ENCODE measurements at regions not wholly inside any gene's neighbourhood (a gene's known extent, or its start where the extent isn't known, plus 50 kb on each side); places are given as distances from the start of the nearest gene placed in this dataset.

DNA sequence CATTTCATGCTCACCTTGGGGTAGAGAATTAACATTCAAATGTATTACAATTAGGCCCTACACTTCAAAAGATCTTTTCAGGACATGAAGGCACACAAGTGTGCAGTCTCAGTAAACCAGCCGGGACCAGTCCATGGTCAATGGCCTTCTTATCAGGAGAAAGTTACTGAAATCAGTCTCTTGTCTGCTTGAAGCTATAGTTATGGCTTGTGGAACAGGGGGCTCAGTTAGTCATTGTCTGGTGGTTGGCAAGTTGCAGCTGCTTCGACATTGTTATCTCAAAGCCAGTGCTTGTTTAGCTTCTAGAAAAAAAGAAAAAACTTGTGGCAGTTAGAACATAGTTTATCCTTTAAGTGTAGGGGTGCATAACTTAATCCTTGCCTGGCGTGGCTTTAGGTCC lies 213.1 kb upstream of the ACO1 start:
- Histone ChIP-seq H3K79me2 (ENCODE audit: control insufficient read depth, insufficient read depth, low read length) (no peaks in the 10 kb centered on the region), H3K27ac (ENCODE audit: control insufficient read depth, insufficient read depth, low read length) (no peak overlapping the region), H3K9me3 (ENCODE audit: control insufficient read depth, low read depth, low read length) (no peaks in the 10 kb centered on the region), H3K9me1 (ENCODE audit: control insufficient read depth, extremely low read depth, insufficient read depth, low read length) (no peaks in the 10 kb centered on the region), H3K4me2 (ENCODE audit: control insufficient read depth, extremely low read depth, insufficient read depth, low read depth, low read length) (no peak overlapping the region), H3K4me1 (ENCODE audit: control insufficient read depth, extremely low read depth, insufficient read depth, low read length) (no peaks in the 10 kb centered on the region), H3K9ac (ENCODE audit: control insufficient read depth, extremely low read depth, insufficient read depth, low read length) (no peak overlapping the region), H3K36me3 (ENCODE audit: control insufficient read depth in 2 of 2, extremely low read depth in 1 of 2, insufficient read depth in 2 of 2, low read length in 2 of 2) (no peaks in the 10 kb centered on the region), H3K4me3 (ENCODE audit: control insufficient read depth in 2 of 3, extremely low read depth in 1 of 3, insufficient read depth in 2 of 3, low read depth in 1 of 3, low read length in 3 of 3) (no peak overlapping the region), H4K20me1 (ENCODE audit: control insufficient read depth, extremely low read depth, insufficient read depth, low read length) (no peaks in the 10 kb centered on the region), H3K27me3 (ENCODE audit: control insufficient read depth, extremely low read depth, insufficient read depth, low read length) (no peaks in the 10 kb centered on the region), H2AFZ (ENCODE audit: control insufficient read depth, low read length) (no peak overlapping the region)
- DNase-seq (ENCODE audit: low read depth, low spot score): no peak
- TF ChIP-seq, protein P1, sequence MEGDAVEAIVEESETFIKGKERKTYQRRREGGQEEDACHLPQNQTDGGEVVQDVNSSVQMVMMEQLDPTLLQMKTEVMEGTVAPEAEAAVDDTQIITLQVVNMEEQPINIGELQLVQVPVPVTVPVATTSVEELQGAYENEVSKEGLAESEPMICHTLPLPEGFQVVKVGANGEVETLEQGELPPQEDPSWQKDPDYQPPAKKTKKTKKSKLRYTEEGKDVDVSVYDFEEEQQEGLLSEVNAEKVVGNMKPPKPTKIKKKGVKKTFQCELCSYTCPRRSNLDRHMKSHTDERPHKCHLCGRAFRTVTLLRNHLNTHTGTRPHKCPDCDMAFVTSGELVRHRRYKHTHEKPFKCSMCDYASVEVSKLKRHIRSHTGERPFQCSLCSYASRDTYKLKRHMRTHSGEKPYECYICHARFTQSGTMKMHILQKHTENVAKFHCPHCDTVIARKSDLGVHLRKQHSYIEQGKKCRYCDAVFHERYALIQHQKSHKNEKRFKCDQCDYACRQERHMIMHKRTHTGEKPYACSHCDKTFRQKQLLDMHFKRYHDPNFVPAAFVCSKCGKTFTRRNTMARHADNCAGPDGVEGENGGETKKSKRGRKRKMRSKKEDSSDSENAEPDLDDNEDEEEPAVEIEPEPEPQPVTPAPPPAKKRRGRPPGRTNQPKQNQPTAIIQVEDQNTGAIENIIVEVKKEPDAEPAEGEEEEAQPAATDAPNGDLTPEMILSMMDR (optimal IDR thresholded peaks at IDR 0.05 in 1 of 3, IDR thresholded peaks at IDR 0.05 in 1 of 3, conservative IDR thresholded peaks at IDR 0.05 in 1 of 3; ENCODE audit: extremely low read depth in 1 of 3, insufficient read depth in 2 of 3, low read length in 3 of 3): no peak
- no peak for TF ChIP-seq EZH2 (IDR thresholded peaks at IDR 0.05; ENCODE audit: low read length)
- FAIRE-seq: no peak
- dilution Hi-C loops (cut with MboI; ENCODE audit: extremely low pct_ligation_motif_present, low sequenced_read_pairs): no loop called here

GRCh38 chr9:32172256-32172655 lies 212.2 kb upstream of the ACO1 start:
- no peaks in the 10 kb centered on the region for H3K27me3 ChIP-seq (ENCODE audit: control insufficient read depth, extremely low read depth, insufficient read depth, low read length)
- H3K79me2 ChIP-seq (ENCODE audit: control insufficient read depth, insufficient read depth, low read length): no peaks in the 10 kb centered on the region
- H3K27ac ChIP-seq (ENCODE audit: control insufficient read depth, insufficient read depth, low read length): no peak overlapping the region
- DNase-seq (ENCODE audit: low read depth, low spot score) (no peak), FAIRE-seq (no peak)
- H3K4me1 ChIP-seq (ENCODE audit: control insufficient read depth, extremely low read depth, insufficient read depth, low read length): no peaks in the 10 kb centered on the region
- H3K4me2 ChIP-seq (ENCODE audit: control insufficient read depth, extremely low read depth, insufficient read depth, low read depth, low read length): no peak overlapping the region
- no peak overlapping the region for H3K9ac ChIP-seq (ENCODE audit: control insufficient read depth, extremely low read depth, insufficient read depth, low read length)
- no peaks in the 10 kb centered on the region for H3K36me3 ChIP-seq (ENCODE audit: control insufficient read depth in 2 of 2, extremely low read depth in 1 of 2, insufficient read depth in 2 of 2, low read length in 2 of 2)
- H2AFZ ChIP-seq (ENCODE audit: control insufficient read depth, low read length): no peak overlapping the region
- no peak for TF ChIP-seq EZH2 (IDR thresholded peaks at IDR 0.05; ENCODE audit: low read length)
- TF ChIP-seq, protein P1 (optimal IDR thresholded peaks at IDR 0.05 in 1 of 3, IDR thresholded peaks at IDR 0.05 in 1 of 3, conservative IDR thresholded peaks at IDR 0.05 in 1 of 3; ENCODE audit: extremely low read depth in 1 of 3, insufficient read depth in 2 of 3, low read length in 3 of 3): no peak
- no peaks in the 10 kb centered on the region for H4K20me1 ChIP-seq (ENCODE audit: control insufficient read depth, extremely low read depth, insufficient read depth, low read length)
- H3K9me1 ChIP-seq (ENCODE audit: control insufficient read depth, extremely low read depth, insufficient read depth, low read length): no peaks in the 10 kb centered on the region
- no peaks in the 10 kb centered on the region for H3K9me3 ChIP-seq (ENCODE audit: control insufficient read depth, low read depth, low read length)
- dilution Hi-C loops (cut with MboI; ENCODE audit: extremely low pct_ligation_motif_present, low sequenced_read_pairs): no loop called here
- no peak overlapping the region for H3K4me3 ChIP-seq (ENCODE audit: control insufficient read depth in 2 of 3, extremely low read depth in 1 of 3, insufficient read depth in 2 of 3, low read depth in 1 of 3, low read length in 3 of 3)

Data from keratinocyte (primary cell).